ENCODE measurements at regions not wholly inside any gene's neighbourhood (a gene's known extent, or its start where the extent isn't known, plus 50 kb on each side); places are given as distances from the start of the nearest gene placed in this dataset.

GRCh38 chr18:78727877-78728783, 251.5 kb upstream of the SALL3 start:
- Histone ChIP-seq H3K9me3 (ENCODE audit: low read length) (no peaks in the 10 kb centered on the region), H3K79me2 (replicated peaks; ENCODE audit: insufficient read depth, low read length) (no peaks in the 10 kb centered on the region)

More at GRCh38 chr18:78727877-78728783, 251.5 kb upstream of the SALL3 start:
- Histone ChIP-seq H3K27me3 (ENCODE audit: insufficient read depth, low read depth, low read length) (no peaks in the 10 kb centered on the region), H3K4me3 (ENCODE audit: low read length) (no peak overlapping the region), H3K4me2 (ENCODE audit: low read length) (no peak overlapping the region), H3K27ac (ENCODE audit: low read length) (no peak overlapping the region), H4K20me1 (ENCODE audit: insufficient read depth) (no peaks in the 10 kb centered on the region), H3K36me3 (ENCODE audit: insufficient read depth, low read length) (no peaks in the 10 kb centered on the region), H3F3A (ENCODE audit: insufficient read depth, low read length, poor library complexity, severe bottlenecking) (no peaks in the 10 kb centered on the region), H3K9ac (ENCODE audit: low read length) (no peak overlapping the region), H3K9me2 (ENCODE audit: insufficient read depth, low read length) (no peaks in the 10 kb centered on the region), H2AFZ (ENCODE audit: low read depth, low read length) (no peak overlapping the region)
- TF ChIP-seq EZH2 (IDR thresholded peaks at IDR 0.05; ENCODE audit: borderline replicate concordance, insufficient read depth, low read length, poor library complexity, severe bottlenecking): no peak
- no peak for TF ChIP-seq POLR2AphosphoS5 (IDR thresholded peaks at IDR 0.05)
- no peak for TF ChIP-seq REST (IDR thresholded peaks at IDR 0.05; ENCODE audit: borderline replicate concordance)
- no peak for TF ChIP-seq SMC3 (conservative IDR thresholded peaks at IDR 0.05; ENCODE audit: poor library complexity)
- TF ChIP-seq MXI1 (conservative IDR thresholded peaks at IDR 0.05; ENCODE audit: poor library complexity, severe bottlenecking): no peak
- TF ChIP-seq TAF1 (IDR thresholded peaks at IDR 0.05; ENCODE audit: low read depth): no peak
- no peak for TF ChIP-seq CTCF (IDR thresholded peaks at IDR 0.05; ENCODE audit: poor library complexity, severe bottlenecking)
- no peak for TF ChIP-seq RAD21 (conservative IDR thresholded peaks at IDR 0.05)
